ENCODE measurements at regions not wholly inside any gene's neighbourhood (a gene's known extent, or its start where the extent isn't known, plus 50 kb on each side); places are given as distances from the start of the nearest gene placed in this dataset.

DNA sequence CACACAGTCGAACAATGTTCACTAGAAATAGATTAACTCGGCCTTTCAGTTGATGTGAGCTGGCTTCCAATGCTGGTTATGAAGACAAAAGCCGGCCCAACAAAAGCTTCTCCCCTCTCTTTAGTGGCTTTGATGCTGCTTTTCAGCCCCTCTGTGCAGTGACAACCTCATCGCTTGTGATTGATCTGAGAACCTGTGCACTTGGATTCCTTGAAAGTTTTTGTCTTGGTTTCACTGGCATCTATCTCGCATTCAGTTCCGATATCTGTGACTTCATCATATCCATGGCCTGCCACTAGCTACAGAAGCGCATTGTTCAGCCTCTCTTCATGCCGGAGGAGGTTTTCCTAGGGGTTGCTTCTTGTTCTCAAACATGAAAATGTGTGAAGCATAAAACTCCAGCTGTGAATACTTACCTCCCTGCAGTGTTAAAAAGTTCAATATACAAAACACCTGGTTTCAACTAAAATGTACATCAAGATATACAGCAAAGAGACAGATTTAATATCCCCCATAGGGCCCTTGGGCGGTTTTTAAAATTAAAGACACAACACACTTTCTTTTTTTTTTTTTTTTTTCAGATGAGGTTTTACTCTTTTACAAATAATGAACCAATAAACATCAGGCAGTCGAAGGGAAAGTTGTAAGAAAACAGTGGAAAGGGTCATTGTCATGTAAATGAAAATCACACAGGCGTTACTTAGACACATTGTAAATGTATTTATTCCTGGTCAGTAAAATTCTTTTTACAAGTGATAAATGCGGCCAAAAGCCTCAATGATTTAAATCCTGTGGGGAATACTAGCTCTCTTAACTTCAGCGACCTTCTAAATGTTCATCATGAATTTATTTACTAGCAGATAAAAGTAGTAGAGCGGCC is 1252.8 kb downstream of the EFNB2 start:
- no peak for DNase-seq

- DNase-seq, result no peak
Observed at GRCh38 chr13:105278943-105279381, 1256.5 kb downstream of the EFNB2 start.

GRCh38 chr13:105276571-105276970 is 1258.9 kb downstream of the EFNB2 start:
- no peak for DNase-seq

- no peak for DNase-seq
Observed at GRCh38 chr13:105273665-105274222, 1261.7 kb downstream of the EFNB2 start.

GRCh38 chr13:105272660-105273631 is 1262.5 kb downstream of the EFNB2 start:
- peak; percentile 0 for DNase-seq

DNA sequence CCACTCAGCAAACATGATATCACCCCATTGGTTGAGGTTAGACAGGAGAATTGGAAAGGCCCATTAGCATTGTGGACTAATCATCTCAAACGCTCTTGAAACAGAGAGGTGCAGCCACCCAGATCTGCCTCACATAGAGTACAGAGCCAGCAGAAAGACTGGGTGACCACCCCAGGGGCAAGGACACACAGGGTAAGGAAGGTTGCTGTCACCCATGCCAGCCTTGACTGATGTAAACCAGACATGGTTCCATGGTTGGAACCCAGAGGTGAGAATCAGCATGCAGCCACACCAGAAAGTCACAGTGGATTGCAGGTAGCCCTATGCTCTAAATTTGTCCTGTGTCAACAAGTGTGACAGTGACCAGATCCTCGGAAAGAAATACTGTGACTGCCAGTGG is 1268.8 kb downstream of the EFNB2 start:
- DNase-seq, result no peak

- no peak for DNase-seq
Observed at GRCh38 chr13:105262579-105262978, 1272.9 kb downstream of the EFNB2 start.

GRCh38 chr13:105259426-105259825 is 1276.0 kb downstream of the EFNB2 start:
- no peak for DNase-seq

GRCh38 chr13:105255472-105255871 is 1280.0 kb downstream of the EFNB2 start:
- DNase-seq, result no peak

GRCh38 chr13:105251293-105251692 is 1284.2 kb downstream of the EFNB2 start:
- no peak for DNase-seq

DNA sequence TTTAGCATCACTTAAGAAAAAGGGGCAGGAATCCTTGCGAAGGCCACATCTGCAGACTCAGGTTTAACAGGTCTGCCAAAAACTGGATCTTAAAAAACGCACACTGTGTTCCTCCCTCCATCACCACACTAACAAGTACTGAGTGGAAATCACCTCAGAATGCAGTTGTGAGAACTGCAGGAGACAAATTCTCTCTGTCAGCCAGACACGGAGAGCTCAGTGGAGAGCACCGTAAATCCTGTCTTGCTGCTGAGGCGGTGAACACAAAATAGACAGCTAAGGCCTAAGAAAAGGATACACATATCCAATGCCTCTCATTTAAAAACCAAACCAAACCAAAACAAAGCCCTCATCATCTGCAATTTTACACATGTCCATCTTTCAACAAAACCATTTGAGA is 1287.6 kb downstream of the EFNB2 start:
- no peak for DNase-seq

DNA sequence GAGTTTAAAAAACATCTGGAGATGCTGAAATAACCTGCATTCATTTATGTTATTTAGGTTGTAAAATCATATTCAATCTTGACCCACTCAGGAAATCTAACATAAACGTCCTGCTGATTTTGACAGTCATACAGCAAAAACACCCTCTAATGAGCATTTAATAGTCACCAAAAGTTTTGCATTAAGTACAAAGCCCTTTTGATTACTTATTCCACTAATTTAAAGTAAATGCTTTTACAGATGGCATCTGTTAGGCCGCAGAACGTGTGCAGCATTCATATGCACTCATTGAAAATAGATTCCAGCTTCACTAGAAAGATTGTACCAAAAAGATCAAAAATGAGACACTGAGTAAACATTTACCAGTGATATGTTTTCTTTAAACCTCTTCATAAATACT is 1295.1 kb downstream of the EFNB2 start:
- no peak for DNase-seq

GRCh38 chr13:105232439-105232838 is 1303.0 kb downstream of the EFNB2 start:
- DNase-seq, result peak; percentile 27

- peak; percentile 19 for DNase-seq
Observed at GRCh38 chr13:105232006-105232405, 1303.5 kb downstream of the EFNB2 start.

DNA sequence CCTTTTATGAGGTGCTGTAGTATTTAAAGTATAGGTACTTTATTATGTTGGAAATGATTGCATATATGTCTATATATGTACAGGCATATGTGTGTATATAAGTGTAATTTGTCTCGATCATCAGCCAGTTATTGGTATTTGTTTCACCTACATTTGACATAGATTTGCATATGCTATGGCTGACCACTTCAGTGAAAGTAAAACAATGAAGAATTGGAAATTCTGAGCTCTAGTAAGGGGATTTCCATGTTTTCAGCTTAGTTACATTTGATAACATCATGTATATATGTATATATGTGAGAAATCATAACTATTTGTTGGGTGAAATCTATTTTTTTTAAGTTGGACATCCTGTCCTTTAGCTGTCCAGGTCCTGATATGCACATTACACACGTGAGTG is 1303.9 kb downstream of the EFNB2 start:
- DNase-seq, result no peak

- DNase-seq, result no peak
Observed at GRCh38 chr13:105220881-105221280, 1314.6 kb downstream of the EFNB2 start.

GRCh38 chr13:105220063-105220462 is 1315.4 kb downstream of the EFNB2 start:
- peak; percentile 51 for DNase-seq

DNA sequence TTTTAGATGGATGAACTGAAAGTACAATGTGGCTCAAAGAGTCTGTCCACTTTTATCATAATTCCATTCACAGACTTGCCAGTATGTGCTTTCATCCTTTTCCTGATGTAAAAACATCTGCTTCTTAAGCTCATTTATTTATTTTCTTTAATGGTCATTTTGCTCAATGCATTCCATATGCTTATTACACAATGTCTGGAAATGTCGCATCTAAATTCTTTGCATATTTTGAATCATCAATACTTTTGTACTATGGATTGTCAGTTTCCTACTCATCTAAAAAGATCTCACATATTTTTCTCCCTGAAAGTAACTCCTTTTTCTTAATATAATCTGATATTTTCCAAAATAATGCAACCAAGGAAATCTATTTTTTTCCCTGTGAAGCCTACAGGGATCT is 1315.8 kb downstream of the EFNB2 start:
- peak; percentile 77 for DNase-seq

GRCh38 chr13:105213512-105213911 is 1322.0 kb downstream of the EFNB2 start:
- DNase-seq, result no peak

DNA sequence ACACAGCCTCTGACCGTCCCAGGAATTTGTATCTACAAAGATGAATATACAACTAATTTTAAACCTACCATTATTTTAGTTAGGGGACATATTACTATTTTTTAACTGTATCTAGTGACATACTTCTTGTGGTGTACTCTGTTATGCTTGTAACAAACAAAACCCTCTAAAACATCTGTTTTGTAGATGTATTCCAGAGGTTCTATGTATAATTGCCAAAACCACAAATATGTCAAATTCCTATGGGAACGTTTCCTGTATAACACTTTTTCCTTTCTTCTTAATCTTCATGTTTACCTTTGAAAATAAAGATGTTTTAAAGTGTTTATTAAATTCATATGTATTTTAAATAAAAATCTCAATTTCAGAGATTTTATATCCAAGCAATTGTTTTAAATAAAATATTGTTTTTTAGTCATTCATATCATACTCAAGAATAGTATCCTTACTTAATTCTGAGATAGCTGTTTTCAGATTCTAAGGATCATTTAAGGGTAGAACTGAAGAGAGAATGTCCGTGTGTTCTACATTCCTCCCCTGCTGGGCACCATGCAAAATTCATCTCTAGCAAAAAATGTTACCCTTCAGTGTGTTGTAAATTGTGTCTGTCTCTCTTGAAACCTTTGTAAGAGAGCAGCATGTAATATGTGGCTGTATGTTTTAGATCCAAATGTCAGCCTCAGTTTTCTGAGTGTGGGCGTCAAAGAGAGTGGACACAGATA is 1327.7 kb downstream of the EFNB2 start:
- DNase-seq, result peak; percentile 45

DNA sequence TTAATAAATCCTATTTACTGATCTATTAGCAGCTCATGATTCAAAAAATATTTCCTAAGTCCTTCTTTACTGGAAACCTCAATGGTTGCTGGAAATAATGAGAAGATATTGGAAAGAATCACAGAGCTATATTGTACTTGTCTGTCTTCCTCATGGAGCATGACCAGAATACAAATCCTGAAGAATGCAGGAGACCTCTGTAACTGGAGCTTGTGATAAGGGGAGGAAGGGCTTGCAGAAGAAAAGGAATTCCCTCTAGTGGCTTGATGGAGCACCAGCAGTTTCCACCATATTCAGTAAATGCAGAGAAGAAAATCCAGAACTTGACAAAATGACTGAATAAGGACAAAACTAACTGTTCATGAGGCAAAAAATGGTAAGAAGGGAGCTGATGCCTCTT is 1333.1 kb downstream of the EFNB2 start:
- DNase-seq, result peak; percentile 53

GRCh38 chr13:105201351-105201750 is 1334.1 kb downstream of the EFNB2 start:
- peak; percentile 1 for DNase-seq

All from fibroblast of skin of abdomen (primary cell).